ENCODE measurements at regions not wholly inside any gene's neighbourhood (a gene's known extent, or its start where the extent isn't known, plus 50 kb on each side); places are given as distances from the start of the nearest gene placed in this dataset.
"Not testable (repeated sequence)": the region's sequence is repeated elsewhere in the genome, so short reads cannot be mapped to it uniquely, and the experiment has no call there.

DNA sequence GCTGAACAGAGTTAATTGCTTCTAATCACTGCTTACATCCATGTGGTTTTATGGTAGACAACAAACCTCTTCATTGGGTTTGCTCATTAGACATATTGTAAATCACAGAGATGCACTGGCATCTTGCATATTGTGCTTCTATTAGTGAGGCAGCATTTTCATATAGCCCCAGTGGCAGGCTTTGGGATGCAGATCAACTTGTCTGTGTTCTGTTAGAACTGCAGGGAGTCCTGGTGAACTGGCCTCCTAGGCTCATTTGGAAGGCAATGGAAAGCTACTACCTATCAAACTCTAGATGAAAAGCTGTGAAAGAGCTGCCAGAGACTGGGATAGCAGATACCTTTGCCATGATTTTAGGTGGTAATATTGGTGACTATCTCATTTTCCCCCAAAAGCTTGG lies 108.8 kb downstream of the NAA11 start:
- no peak for DNase-seq

DNA sequence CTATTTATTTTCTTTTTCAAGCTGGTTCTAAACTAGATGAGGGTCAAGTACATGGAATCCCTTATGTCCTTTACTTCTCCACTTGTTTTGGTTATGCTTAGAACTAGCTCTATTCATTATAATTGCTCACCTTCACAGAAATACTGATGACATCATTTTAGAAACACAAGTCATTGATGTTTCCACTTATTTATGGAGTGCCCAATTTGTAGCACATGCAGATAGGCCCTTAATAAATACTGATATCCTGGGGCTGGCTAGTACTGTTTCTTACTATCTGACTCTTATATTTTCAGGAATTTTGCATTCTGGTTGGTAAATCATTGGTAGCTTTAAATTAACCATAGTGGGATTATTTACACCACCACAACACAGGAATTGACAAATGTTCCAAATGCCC lies 112.2 kb downstream of the NAA11 start:
- DNase-seq = no peak

DNA sequence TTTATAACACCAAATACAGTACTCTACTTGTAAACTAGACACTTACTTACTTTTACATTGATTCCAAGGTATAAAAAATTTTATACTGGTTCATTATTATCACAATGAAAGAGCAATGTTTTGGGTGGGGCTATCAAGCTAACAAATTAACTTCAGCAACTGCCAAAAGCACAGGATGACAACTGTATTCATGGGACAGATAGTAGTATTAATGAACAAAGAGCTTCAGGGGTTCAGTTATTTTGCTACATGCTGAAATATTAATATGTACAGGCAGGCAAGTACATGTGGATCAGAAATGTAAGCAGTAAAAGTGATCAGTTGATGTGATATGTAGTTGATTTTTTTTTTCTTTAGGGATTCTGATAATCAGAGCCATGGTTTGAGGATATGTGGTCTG lies 112.9 kb downstream of the NAA11 start:
- no peak for DNase-seq

DNA sequence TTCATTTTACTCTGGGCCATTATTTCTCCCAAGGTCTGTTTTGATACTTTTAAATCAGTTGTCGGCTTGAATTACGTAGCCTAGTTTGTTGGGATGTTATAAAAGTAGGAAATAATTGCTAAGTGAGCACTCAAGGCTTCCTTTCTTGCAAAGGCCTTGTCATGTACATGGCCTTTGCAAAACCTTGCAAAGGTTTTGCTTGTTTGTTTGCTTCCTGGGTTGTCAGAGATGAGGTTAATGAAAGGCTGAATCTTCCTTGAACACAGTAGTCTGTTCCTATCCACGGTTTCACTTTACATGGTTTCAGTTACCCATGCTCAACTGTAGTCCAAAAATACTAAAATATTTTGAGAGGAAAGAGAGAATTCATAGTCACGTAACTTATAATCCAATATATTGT lies 113.5 kb downstream of the NAA11 start:
- DNase-seq = no peak

DNA sequence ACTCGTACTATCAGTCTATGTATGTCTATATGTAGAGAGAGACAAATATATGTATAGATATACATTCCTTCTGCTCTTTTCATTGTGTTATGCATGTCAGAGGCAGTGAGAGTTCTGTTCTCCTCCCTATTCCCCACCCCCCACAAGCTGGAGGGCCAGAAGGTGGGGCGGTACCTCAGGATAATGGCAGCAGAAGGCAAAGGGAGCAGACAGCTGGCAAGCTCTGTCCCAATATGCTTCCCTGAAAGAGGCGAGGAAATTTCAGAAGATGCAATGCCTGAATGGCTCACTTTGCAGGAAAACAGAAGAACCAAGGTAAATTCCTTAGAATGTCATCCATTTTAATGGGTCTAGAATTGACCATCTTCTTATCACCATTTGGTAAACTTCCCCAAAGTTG lies 114.4 kb downstream of the NAA11 start:
- DNase-seq = no peak

DNA sequence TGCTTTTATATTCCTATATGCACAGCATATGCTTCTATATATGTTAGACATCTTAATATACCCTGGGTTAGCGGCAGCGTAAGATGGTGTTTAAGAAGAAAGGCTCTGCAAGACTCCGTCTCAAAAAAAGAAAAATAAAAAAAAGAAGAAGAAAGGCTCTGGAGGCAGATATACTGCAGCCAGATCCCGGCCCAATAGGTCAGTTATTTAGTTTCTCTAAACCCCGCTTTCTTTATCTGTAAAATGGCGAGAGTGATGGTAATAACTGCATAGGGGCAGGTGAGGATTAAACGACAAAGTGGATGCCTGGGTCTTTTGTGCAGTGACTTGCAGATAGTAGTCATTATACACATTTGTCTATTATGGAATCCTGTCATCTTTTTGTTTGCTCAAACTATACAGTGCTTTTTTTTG lies 115.2 kb downstream of the NAA11 start:
- DNase-seq = no peak

DNA sequence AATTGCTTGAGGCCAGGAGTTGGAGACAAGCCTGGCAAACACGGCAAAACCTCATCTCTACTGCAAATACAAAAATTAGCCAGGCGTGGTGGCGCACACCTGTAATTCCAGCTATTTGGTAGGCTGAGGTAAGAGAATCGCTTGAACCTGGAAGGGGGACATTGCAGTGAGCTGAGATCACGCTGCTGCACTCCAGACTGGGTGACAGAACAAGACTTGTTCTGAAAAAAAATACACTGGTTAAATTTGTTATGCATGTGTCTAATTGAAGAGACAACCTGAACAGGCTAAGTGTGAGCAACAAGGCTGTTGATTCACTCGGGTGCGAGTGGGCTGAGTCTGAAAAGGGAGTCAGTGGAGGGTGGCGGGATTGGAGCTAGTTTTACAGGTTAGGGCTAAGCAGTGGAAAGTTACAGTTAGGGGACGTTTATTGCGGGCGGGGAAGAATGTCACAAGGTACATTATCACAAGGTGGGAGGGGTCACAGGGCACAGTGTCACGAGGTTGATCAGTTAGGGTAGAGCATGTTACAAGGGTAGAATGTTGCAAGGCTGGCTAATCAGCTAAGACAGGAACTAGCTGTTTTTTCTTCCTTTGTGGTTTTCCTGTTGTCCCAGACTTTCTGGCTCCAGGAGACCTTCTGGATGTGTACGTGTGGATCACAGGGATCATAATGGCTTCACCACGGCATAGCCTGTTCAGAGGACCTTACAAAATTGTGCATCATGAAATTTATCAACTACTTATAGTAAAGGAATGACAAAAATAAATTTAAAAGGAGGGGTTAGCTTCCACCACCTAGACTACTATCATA lies 115.8 kb downstream of the NAA11 start:
- DNase-seq = no peak

DNA sequence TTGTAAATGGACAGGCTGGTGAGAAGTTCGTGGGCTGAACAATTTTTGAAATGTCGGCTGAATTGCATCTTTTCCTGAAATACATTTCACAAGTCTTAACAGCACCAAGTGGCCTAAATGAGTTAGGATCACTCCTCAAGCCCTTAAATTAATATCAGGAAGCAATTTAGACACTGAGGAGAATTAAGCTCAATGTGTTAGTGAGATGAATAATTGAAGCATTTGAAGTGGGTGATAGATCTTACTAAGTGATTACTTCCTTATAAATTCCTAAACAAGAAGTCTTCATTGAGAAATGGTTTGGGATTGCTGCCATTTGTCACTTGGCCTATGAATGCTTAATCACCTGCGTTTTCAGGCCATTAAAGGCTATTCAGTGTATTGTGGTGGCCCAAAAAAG lies 116.8 kb downstream of the NAA11 start:
- DNase-seq = no peak

DNA sequence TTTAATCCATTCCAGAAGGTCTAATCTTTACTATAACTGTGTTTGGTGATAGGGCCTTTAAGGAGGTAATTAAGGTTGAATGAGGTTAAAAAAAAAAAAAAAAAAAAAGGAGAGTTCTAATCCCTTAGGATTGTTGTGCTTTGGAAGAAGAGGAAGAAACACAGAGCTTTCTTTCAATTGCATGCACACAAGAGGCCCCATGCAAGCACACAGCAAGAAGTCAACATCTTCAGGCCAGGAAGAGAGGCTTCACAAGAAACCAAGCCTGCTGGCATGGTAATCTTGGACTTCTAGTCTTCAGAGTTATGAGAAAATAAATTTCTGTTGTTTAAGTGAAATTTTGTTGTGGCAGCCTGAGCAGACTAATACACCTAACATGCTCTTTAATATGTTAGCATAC lies 118.6 kb downstream of the NAA11 start:
- no peak for DNase-seq

DNA sequence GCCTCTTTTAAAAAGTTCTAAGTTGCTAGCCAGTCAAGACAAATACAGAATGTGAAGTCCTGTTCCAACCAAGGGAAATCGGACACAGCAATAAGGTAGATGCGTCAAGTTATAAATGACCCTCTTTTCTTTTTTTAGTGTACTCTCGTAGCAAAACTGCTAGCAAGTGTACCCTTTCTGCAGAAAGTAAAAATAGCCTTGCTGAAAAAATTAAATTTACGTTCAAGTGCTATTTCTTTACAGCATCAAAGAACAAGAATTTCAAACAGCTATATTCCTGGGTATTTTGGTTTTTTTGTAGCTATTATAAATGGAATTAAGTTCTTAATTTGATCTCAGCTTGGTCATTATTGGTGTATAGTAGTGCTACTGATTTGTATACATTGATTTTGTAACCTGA lies 119.2 kb downstream of the NAA11 start:
- DNase-seq = no peak

DNA sequence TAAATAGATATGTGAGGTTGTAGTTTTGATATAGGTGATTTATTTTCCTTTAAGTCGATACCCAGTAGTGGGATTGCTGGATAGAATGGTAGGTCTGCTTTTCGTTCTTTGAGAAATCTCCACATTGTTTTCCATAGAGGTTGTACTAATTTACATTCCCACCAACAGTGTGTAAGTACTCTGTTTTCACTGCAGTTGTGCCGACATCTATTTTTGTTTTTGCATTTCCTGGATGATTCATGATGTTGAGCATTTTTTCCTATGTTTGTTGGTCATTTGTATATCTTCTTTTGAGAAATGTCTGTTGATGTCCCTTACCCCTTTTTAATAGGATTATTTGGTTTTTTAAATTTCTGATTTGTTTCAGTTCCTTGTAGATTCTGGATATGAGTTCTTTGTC lies 120.7 kb downstream of the NAA11 start:
- no peak for DNase-seq

DNA sequence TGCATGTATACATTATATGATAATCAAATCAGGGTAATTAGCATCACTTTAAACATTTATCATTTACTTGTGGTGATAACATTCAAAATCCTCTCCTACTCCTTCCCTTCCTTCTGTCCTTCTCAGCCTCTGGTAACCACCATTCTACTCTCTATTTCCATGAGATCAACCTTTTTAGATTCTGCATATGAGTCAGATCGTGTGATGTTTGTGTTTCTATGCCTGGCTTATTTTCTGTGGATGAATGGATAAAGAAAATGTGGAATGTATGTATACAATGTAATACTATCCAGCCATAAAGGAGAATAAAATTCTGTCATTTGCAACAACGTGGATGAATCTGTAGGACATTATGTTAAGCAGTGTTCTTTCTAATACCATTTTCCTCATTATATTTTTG lies 123.9 kb downstream of the NAA11 start:
- DNase-seq = no peak

DNA sequence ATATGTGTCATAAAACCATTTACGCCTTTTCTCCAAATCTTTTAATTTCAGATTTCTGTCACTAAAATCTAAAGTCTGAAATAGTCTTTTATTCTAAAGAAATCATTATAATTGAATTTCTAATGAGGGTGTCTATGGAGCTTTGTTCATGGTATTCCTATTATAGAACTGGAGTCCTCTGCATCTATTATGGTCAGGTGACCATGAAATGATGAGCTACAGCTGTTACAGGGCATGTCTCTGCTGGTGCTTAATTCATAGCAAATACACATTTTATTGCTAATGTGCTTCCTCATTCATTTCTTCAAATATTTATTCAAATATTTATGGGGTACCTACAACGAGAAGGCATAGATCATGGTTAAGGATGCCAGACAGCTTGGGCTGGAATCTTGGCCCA lies 126.1 kb downstream of the NAA11 start:
- no peak for DNase-seq

DNA sequence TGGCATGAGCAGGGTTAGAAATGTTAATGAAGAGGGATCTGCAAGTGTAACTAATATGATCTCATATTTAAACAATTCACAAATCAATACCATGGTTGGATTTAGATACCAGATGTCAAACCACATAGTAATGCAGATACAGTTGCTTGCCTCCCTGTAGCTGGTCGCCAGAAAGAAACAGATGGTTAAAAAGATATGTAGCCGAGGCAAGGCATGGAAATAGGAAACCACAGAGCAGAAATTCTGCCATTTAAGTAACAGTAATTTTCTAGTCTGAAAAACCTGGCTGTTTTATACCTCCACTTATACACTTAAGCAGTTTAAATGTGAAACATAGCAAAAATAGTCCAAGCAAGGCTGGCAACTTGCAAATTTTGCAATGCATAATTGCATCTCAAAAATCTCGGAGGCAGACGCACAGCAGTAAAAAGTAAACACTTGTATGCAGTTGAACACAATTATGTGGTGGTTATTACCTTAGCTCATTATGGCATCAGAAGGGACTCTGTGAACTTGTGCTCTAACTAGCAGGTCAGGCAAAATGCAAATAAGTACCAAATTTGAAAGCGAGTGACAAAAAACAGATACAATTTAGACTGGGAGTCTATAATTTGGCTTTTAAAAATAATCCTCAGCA lies 126.8 kb downstream of the NAA11 start:
- DNase-seq = no peak

DNA sequence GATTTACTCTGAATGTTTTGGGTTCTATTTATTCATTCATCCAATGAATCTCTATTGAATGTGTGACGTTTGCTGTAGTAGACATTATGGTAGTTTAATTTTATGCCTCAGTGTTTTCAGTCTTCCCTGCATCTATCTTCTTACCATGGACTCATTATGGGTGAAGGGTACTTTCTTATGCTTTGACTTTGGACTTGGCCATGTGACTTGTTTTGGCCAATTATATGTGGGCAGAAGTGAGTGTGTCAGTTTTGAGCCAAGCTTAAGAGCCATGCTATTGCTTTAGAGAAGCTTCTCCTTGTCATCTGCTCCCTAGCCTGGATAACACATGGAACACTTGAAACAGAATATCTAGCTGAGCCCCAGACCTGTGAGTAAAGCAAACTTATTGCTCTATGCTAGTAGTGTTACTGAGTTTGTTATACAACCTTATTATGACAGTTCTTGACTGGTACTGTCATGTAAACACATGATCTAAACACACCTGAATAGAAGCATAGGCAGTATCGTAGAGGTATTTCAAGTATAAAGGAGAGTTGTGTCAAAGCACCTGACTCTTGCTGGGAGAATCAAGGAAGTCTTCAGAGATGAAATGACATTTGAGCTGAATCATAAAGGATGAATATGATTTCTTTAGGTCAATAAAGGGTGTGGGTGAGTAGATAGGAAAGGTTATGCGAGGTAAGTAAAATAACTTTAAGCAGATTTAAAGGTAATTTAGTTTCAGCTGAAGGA lies 128.4 kb downstream of the NAA11 start:
- DNase-seq = no peak

DNA sequence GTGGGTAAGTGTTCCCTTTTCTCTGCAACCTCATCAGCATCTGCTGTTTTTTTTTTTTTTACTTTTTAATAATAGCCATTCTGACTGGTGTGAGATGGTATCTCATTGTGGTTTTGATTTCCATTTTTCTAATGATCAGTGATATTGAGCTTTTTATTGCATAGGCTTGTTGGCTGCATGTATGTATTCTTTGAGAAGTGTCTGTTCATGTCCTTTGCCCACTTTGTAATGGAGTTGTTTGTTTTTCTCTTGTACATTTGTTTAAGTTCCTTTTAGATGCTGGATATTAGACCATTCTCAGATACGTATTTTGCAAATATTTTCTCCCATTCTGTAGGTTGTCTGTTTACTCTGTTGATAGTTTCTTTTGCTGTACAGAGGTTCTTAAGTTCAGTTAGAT lies 134.6 kb downstream of the NAA11 start:
- not testable (repeated sequence) for DNase-seq

DNA sequence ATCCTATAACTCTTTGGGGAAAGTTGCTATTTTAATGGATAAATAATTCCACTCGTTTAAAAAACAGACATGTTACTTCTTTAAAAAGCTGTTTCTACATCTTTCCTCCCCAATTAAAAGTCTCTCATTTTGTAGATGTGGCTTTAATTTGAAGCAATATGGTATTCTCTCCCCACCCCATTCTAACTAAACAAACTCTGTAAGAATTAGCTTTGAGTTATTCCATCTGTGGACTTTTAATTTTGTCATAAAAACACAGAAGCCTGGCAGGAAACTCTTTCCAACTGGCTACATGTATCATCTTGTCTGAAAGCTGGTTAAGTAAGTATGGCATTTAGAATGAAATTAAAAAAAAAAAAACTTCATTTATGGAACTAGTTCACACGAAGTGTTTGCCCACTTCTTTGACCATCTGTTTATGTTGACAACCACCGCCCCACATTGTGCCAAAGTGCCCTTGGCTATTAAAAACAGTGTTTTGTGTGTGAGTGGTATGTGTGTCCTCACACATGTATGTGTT lies 140.3 kb downstream of the NAA11 start:
- DNase-seq = peak in 1 of 2 donors; percentile 23

DNA sequence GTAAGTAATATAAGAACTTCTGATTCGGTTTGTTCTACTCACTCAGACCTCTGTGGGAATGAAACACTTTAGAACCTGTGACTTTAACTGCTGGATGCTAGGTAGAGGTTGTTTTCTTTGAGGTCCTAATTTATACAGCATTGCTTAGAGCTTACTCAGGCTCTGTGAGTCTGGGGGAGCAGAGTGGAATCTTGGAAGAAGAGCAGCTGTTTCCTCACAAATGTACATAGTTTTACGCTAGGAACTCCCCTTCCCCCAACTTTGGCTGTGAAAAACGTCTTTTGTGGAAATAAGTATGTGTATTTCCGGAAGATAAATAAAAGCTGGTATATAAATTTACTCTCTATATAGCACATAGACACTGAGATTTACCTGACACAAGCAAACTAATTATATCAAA lies 141.4 kb downstream of the NAA11 start:
- DNase-seq = no peak

DNA sequence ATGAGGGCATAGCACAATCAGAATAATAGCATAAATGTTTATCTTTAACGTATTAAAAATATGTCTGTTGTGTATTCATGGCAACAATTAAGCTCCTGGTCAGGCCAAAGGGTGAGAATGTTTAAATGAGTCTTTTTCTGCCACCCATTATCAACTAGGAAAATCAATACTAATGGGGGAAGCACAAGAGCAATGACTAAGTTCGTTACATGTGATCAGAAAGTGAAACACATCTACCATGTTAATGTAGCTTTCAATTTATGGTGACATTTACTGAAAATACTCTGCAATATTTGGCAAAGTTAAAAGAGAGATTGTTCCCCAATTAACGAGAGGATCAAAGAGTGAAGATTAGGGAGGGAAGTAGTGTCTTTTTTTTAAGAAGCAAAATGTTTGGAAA lies 143.7 kb downstream of the NAA11 start:
- no peak for DNase-seq

DNA sequence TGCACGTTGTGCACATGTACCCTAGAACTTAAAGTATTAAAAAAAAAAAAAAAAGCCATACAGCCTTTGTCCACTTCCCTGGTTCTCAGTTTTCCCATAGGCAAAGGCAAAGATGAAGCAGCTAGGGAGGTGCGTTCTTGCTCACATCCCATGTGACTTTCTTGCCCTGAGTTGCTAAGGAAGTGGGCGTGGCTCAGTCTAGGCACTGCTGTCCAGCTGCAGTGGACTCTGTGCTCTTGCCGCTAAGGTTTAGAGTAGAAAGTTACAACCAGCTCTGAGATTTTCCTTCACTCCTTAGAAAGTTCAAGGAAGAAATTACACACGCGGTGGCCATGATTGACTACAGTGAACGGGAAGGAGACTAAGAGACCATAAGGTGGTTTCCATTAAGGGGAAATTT lies 144.7 kb downstream of the NAA11 start:
- no peak for DNase-seq

DNA sequence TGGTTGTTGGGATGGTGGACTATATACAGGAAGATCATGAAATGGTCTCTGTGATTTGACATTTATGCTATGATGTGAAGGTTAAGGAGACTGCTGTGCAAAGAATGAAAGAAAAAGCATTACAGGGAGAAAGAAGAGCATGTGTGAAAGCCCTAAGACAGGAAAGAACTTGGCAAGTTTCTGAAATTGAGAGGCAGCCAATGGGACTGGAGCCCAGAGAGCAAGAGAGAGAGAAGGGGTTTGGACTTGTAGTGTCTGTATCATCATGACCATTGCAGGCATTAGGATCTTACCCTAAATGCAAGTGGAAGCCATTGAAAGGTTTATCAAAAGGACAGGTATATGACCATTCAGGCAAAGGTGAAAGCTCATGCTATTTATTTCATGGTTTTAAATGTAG lies 147.1 kb downstream of the NAA11 start:
- peak; percentile 41 to 59 for DNase-seq

DNA sequence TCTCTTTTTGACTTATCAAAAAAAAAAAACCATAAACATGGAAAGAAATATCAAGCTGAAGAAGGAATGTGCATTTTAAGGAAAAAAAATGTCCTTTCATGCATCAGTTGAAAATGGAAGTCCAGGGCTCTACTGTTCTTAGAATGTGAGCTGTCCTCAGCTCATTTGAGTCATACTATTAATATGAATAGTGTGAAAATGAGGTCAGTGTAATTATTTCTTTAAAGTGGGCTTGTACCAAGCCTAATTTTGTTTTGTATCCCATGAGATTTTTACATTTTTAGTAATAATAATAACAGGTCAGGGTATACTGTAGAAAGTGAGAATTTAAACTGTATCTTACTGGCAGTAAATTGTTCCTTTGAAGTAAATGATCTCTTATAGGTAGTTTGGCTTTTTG lies 148.5 kb downstream of the NAA11 start:
- DNase-seq = no peak

DNA sequence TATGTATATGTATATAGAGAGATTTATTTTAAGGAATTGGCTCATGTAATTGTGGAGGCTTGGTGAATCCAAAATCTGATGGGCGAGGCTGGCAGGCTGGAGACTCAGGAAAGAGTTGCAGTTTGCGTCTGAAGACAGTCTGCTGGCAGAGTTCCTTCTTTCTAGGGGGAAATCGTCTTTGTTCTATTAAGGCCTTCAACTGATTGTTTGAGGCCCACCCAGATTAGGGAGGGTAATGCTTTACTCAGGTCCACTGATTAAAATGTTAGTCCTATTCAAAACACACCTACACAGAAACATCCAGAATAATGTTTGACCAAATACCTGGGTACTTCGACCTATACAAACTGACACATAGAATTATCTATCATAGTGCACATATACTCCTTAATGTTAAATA lies 149.5 kb downstream of the NAA11 start:
- no peak for DNase-seq
